ENCODE measurements at regions not wholly inside any gene's neighbourhood (a gene's known extent, or its start where the extent isn't known, plus 50 kb on each side); places are given as distances from the start of the nearest gene placed in this dataset.

- no peak for DNase-seq (ENCODE audit: low spot score)
- intact Hi-C loops (cut with DNase I) = no loop called here
Measured at GRCh38 chr12:67450441-67450840, 181.3 kb downstream of the CAND1 start.

GRCh38 chr12:67451206-67451605 is 182.0 kb downstream of the CAND1 start:
- intact Hi-C loops (cut with DNase I) = no loop called here
- no peak for DNase-seq (ENCODE audit: low spot score)

- no peak for DNase-seq (ENCODE audit: low spot score)
- intact Hi-C loops (cut with DNase I) = no loop called here
Measured at GRCh38 chr12:67452119-67452805, 183.1 kb downstream of the CAND1 start.

GRCh38 chr12:67453191-67453590 is 184.0 kb downstream of the CAND1 start:
- intact Hi-C loops (cut with DNase I) = no loop called here
- DNase-seq (ENCODE audit: low spot score) = no peak

- intact Hi-C loops (cut with DNase I) = no loop called here
- DNase-seq (ENCODE audit: low spot score) = no peak
Measured at GRCh38 chr12:67455236-67455635, 186.1 kb downstream of the CAND1 start.

GRCh38 chr12:67456431-67456901 is 187.3 kb downstream of the CAND1 start:
- no peak for DNase-seq (ENCODE audit: low spot score)
- intact Hi-C loops (cut with DNase I) = no loop called here

GRCh38 chr12:67457136-67457535 is 188.0 kb downstream of the CAND1 start:
- DNase-seq (ENCODE audit: low spot score) = no peak
- intact Hi-C loops (cut with DNase I) = no loop called here

GRCh38 chr12:67457778-67458665 is 188.9 kb downstream of the CAND1 start:
- no peak for DNase-seq (ENCODE audit: low spot score)
- intact Hi-C loops (cut with DNase I) = no loop called here

- DNase-seq (ENCODE audit: low spot score) = no peak
- intact Hi-C loops (cut with DNase I) = no loop called here
Measured at GRCh38 chr12:67459173-67459572, 189.4 kb upstream of the DYRK2 start.

GRCh38 chr12:67459578-67459977 is 189.0 kb upstream of the DYRK2 start:
- intact Hi-C loops (cut with DNase I) = no loop called here
- DNase-seq (ENCODE audit: low spot score) = no peak

- intact Hi-C loops (cut with DNase I) = no loop called here
- no peak for DNase-seq (ENCODE audit: low spot score)
Measured at GRCh38 chr12:67460388-67460787, 188.2 kb upstream of the DYRK2 start.

GRCh38 chr12:67468549-67469245 is 179.8 kb upstream of the DYRK2 start:
- intact Hi-C loops (cut with DNase I) = no loop called here
- no peak for DNase-seq (ENCODE audit: low spot score)

GRCh38 chr12:67469666-67470065 is 178.9 kb upstream of the DYRK2 start:
- DNase-seq (ENCODE audit: low spot score) = no peak
- intact Hi-C loops (cut with DNase I) = no loop called here

GRCh38 chr12:67471810-67472209 is 176.7 kb upstream of the DYRK2 start:
- intact Hi-C loops (cut with DNase I) = loop anchor here (1.0 kb wide), 1 partner anchor 29 kb away; no protein-coding TSS in a partner anchor
- no peak for DNase-seq (ENCODE audit: low spot score)

GRCh38 chr12:67472539-67472938 is 176.0 kb upstream of the DYRK2 start:
- intact Hi-C loops (cut with DNase I) = no loop called here
- DNase-seq (ENCODE audit: low spot score) = peak; percentile 80

GRCh38 chr12:67474934-67475620 is 173.5 kb upstream of the DYRK2 start:
- intact Hi-C loops (cut with DNase I) = no loop called here
- no peak for DNase-seq (ENCODE audit: low spot score)

GRCh38 chr12:67475725-67476124 is 172.8 kb upstream of the DYRK2 start:
- no peak for DNase-seq (ENCODE audit: low spot score)
- intact Hi-C loops (cut with DNase I) = no loop called here

- no peak for DNase-seq (ENCODE audit: low spot score)
- intact Hi-C loops (cut with DNase I) = no loop called here
Measured at GRCh38 chr12:67477681-67478265, 170.8 kb upstream of the DYRK2 start.
